ENCODE measurements at regions not wholly inside any gene's neighbourhood (a gene's known extent, or its start where the extent isn't known, plus 50 kb on each side); places are given as distances from the start of the nearest gene placed in this dataset.

GRCh38 chr11:112453601-112454577 lies 193.2 kb upstream of the PLET1 start:
- no peak overlapping the region for H3K4me3 Mint-ChIP-seq

GRCh38 chr11:112454841-112455240 lies 194.2 kb upstream of the PLET1 start:
- no peaks in the 10 kb centered on the region for H3K27me3 Mint-ChIP-seq

More at GRCh38 chr11:112453601-112454577, 193.2 kb upstream of the PLET1 start:
- no peaks in the 10 kb centered on the region for H3K4me1 Mint-ChIP-seq (ENCODE audit: low read depth)
- H3K36me3 Mint-ChIP-seq (ENCODE audit: low read depth), result no peaks in the 10 kb centered on the region
- no peaks in the 10 kb centered on the region for H3K27me3 Mint-ChIP-seq
- H3K9me3 Mint-ChIP-seq, result no peaks in the 10 kb centered on the region
- H3K27ac Mint-ChIP-seq, result no peak overlapping the region

GRCh38 chr11:112455791-112456190 lies 195.1 kb upstream of the PLET1 start:
- Mint-ChIP-seq H3K9me3 (no peaks in the 10 kb centered on the region), H3K4me1 (ENCODE audit: low read depth) (no peaks in the 10 kb centered on the region), H3K27ac (no peak overlapping the region), H3K36me3 (ENCODE audit: low read depth) (no peaks in the 10 kb centered on the region), H3K4me3 (no peak overlapping the region), H3K27me3 (no peaks in the 10 kb centered on the region)

More at GRCh38 chr11:112454841-112455240, 194.2 kb upstream of the PLET1 start:
- Mint-ChIP-seq H3K4me3 (no peak overlapping the region), H3K27ac (no peak overlapping the region), H3K36me3 (ENCODE audit: low read depth) (no peaks in the 10 kb centered on the region), H3K4me1 (ENCODE audit: low read depth) (no peaks in the 10 kb centered on the region), H3K9me3 (no peaks in the 10 kb centered on the region)

- Mint-ChIP-seq H3K9me3 (no peaks in the 10 kb centered on the region), H3K4me3 (no peak overlapping the region), H3K4me1 (ENCODE audit: low read depth) (no peaks in the 10 kb centered on the region), H3K27me3 (no peaks in the 10 kb centered on the region), H3K27ac (no peak overlapping the region), H3K36me3 (ENCODE audit: low read depth) (no peaks in the 10 kb centered on the region)
Measured at GRCh38 chr11:112457532-112457931, 196.9 kb upstream of the PLET1 start.

GRCh38 chr11:112459001-112459400 lies 198.3 kb upstream of the PLET1 start:
- Mint-ChIP-seq H3K36me3 (ENCODE audit: low read depth) (no peaks in the 10 kb centered on the region), H3K4me1 (ENCODE audit: low read depth) (no peaks in the 10 kb centered on the region), H3K27ac (no peak overlapping the region), H3K27me3 (no peaks in the 10 kb centered on the region), H3K4me3 (no peak overlapping the region), H3K9me3 (no peaks in the 10 kb centered on the region)

GRCh38 chr11:112460141-112460540 lies 199.5 kb upstream of the PLET1 start:
- H3K9me3 Mint-ChIP-seq, result no peaks in the 10 kb centered on the region
- H3K4me1 Mint-ChIP-seq (ENCODE audit: low read depth), result no peaks in the 10 kb centered on the region
- no peaks in the 10 kb centered on the region for H3K36me3 Mint-ChIP-seq (ENCODE audit: low read depth)
- no peak overlapping the region for H3K4me3 Mint-ChIP-seq
- no peak overlapping the region for H3K27ac Mint-ChIP-seq
- H3K27me3 Mint-ChIP-seq, result no peaks in the 10 kb centered on the region

DNA sequence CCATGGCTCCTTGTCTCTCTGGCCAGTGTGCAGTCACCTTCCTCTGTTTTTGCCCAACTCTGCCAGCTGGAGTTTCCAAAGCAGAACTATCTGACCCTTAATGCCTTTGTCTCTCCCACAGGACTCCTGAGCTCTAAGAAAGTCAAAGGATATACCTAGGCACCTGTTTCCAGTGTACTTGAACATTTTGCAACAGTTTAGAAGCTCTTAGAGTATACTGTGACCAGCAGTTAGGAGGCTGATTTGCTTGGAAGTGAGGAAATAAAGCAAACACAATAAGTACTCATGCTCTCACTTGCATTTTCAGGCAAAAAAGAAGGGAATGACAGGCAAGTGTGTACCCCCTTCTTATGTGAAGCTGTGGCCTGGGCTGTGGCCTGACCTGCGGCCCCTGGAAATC lies 204.3 kb upstream of the PLET1 start:
- H3K27ac Mint-ChIP-seq, result no peak overlapping the region
- H3K27me3 Mint-ChIP-seq, result peaks cover 5% of the 10 kb centered on the region
- H3K4me3 Mint-ChIP-seq, result no peak overlapping the region
- no peaks in the 10 kb centered on the region for H3K4me1 Mint-ChIP-seq (ENCODE audit: low read depth)
- no peaks in the 10 kb centered on the region for H3K36me3 Mint-ChIP-seq (ENCODE audit: low read depth)
- no peaks in the 10 kb centered on the region for H3K9me3 Mint-ChIP-seq

- Mint-ChIP-seq H3K27me3 (peaks cover 5% of the 10 kb centered on the region), H3K4me3 (no peak overlapping the region), H3K9me3 (no peaks in the 10 kb centered on the region), H3K27ac (no peak overlapping the region), H3K4me1 (ENCODE audit: low read depth) (no peaks in the 10 kb centered on the region), H3K36me3 (ENCODE audit: low read depth) (no peaks in the 10 kb centered on the region)
Measured at GRCh38 chr11:112465433-112466024, 204.9 kb upstream of the PLET1 start.

- no peaks in the 10 kb centered on the region for H3K4me1 Mint-ChIP-seq (ENCODE audit: low read depth)
- peaks cover 5% of the 10 kb centered on the region for H3K27me3 Mint-ChIP-seq
- no peak overlapping the region for H3K4me3 Mint-ChIP-seq
- H3K27ac Mint-ChIP-seq, result no peak overlapping the region
- H3K9me3 Mint-ChIP-seq, result no peaks in the 10 kb centered on the region
- no peaks in the 10 kb centered on the region for H3K36me3 Mint-ChIP-seq (ENCODE audit: low read depth)
Measured at GRCh38 chr11:112467721-112468120, 207.1 kb upstream of the PLET1 start.

- no peak overlapping the region for H3K27ac Mint-ChIP-seq
- H3K4me3 Mint-ChIP-seq, result no peak overlapping the region
- peaks cover 10% of the 10 kb centered on the region for H3K27me3 Mint-ChIP-seq
- no peaks in the 10 kb centered on the region for H3K36me3 Mint-ChIP-seq (ENCODE audit: low read depth)
- H3K9me3 Mint-ChIP-seq, result no peaks in the 10 kb centered on the region
- no peaks in the 10 kb centered on the region for H3K4me1 Mint-ChIP-seq (ENCODE audit: low read depth)
Measured at GRCh38 chr11:112469376-112469775, 208.7 kb upstream of the PLET1 start.

DNA sequence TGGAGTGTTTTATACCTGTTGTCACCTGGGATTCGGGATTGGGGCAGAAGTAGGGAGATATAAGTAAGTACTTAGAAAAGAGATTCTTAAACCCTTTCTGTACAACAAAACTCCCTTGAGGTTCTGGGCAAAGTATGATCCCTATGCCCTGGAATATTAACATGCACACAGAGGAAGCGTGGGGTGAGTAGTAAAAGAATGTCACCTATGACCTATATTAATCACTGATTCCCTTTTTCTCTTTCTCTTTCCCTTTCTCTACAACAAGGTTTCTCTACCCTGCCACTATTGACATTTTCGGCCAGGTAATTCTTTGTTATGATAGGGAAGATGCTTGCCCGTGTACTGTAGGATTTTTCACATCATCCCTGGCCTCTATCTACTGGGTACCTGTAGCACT lies 209.7 kb upstream of the PLET1 start:
- Mint-ChIP-seq H3K4me3 (no peak overlapping the region), H3K36me3 (ENCODE audit: low read depth) (no peaks in the 10 kb centered on the region), H3K27ac (no peak overlapping the region), H3K9me3 (no peaks in the 10 kb centered on the region), H3K4me1 (ENCODE audit: low read depth) (no peaks in the 10 kb centered on the region), H3K27me3 (peaks cover 8% of the 10 kb centered on the region)

GRCh38 chr11:112471731-112472130 lies 211.1 kb upstream of the PLET1 start:
- Mint-ChIP-seq H3K27ac (no peak overlapping the region), H3K9me3 (no peaks in the 10 kb centered on the region), H3K36me3 (ENCODE audit: low read depth) (no peaks in the 10 kb centered on the region), H3K27me3 (peaks cover 12% of the 10 kb centered on the region), H3K4me1 (ENCODE audit: low read depth) (no peaks in the 10 kb centered on the region), H3K4me3 (no peak overlapping the region)

- no peak overlapping the region for H3K4me3 Mint-ChIP-seq
- H3K9me3 Mint-ChIP-seq, result no peaks in the 10 kb centered on the region
- H3K4me1 Mint-ChIP-seq (ENCODE audit: low read depth), result no peaks in the 10 kb centered on the region
- no peaks in the 10 kb centered on the region for H3K36me3 Mint-ChIP-seq (ENCODE audit: low read depth)
- H3K27ac Mint-ChIP-seq, result no peak overlapping the region
- peaks cover 12% of the 10 kb centered on the region for H3K27me3 Mint-ChIP-seq
Measured at GRCh38 chr11:112477152-112477551, 216.5 kb upstream of the PLET1 start.

- H3K27ac Mint-ChIP-seq, result no peak overlapping the region
- H3K27me3 Mint-ChIP-seq, result peaks cover 12% of the 10 kb centered on the region
- H3K4me3 Mint-ChIP-seq, result no peak overlapping the region
- no peaks in the 10 kb centered on the region for H3K4me1 Mint-ChIP-seq (ENCODE audit: low read depth)
- H3K36me3 Mint-ChIP-seq (ENCODE audit: low read depth), result no peaks in the 10 kb centered on the region
- no peaks in the 10 kb centered on the region for H3K9me3 Mint-ChIP-seq
Measured at GRCh38 chr11:112477581-112478317, 217.1 kb upstream of the PLET1 start.

- Mint-ChIP-seq H3K36me3 (ENCODE audit: low read depth) (no peaks in the 10 kb centered on the region), H3K27me3 (peaks cover 7% of the 10 kb centered on the region), H3K27ac (no peak overlapping the region), H3K4me1 (ENCODE audit: low read depth) (no peaks in the 10 kb centered on the region), H3K9me3 (no peaks in the 10 kb centered on the region), H3K4me3 (no peak overlapping the region)
Measured at GRCh38 chr11:112478806-112479205, 218.1 kb upstream of the PLET1 start.
